ENCODE measurements at regions not wholly inside any gene's neighbourhood (a gene's known extent, or its start where the extent isn't known, plus 50 kb on each side); places are given as distances from the start of the nearest gene placed in this dataset.

DNA sequence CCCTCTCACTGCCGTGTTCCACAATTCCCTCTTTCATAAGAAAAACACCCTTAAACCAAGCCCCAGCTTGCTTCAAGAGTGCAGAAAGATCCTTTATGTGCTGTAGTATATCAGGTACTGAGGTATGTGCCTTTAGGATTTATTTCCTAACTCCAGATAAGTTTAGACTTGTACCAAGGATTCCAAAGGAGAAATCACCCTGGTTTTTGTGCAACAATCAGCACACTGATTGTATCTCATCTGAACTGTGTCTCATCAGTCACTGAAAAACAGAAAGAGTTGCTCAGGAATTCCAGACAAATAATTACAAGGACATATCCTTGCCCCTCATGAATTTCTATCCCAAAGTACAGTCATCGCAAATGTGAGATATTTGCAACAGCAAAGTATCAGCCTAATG lies 77.2 kb upstream of the PTPRZ1 start:
- peak; percentile 79 for DNase-seq (ENCODE audit: unreplicated experiment)
- H3K4me3 Mint-ChIP-seq (ENCODE audit: unreplicated experiment): peak overlapping the region; percentile 41
- no peaks in the 10 kb centered on the region for H3K9me3 Mint-ChIP-seq (ENCODE audit: unreplicated experiment)
- H3K4me1 Mint-ChIP-seq (ENCODE audit: insufficient read depth, unreplicated experiment): peaks cover 47% of the 10 kb centered on the region
- POLR2A ChIA-PET: interaction anchor here (0.6 to 1.6 kb wide), 15 partner anchors 8 to 402 kb away, joined by 3 to 9 read pairs (median 3); no protein-coding TSS in a partner anchor
- CTCF ChIA-PET: interaction anchor here (0.7 to 2.5 kb wide), 14 partner anchors 12 to 272 kb away, joined by 3 to 17 read pairs (median 4); no protein-coding TSS in a partner anchor
- TF ChIP-seq, protein P1, sequence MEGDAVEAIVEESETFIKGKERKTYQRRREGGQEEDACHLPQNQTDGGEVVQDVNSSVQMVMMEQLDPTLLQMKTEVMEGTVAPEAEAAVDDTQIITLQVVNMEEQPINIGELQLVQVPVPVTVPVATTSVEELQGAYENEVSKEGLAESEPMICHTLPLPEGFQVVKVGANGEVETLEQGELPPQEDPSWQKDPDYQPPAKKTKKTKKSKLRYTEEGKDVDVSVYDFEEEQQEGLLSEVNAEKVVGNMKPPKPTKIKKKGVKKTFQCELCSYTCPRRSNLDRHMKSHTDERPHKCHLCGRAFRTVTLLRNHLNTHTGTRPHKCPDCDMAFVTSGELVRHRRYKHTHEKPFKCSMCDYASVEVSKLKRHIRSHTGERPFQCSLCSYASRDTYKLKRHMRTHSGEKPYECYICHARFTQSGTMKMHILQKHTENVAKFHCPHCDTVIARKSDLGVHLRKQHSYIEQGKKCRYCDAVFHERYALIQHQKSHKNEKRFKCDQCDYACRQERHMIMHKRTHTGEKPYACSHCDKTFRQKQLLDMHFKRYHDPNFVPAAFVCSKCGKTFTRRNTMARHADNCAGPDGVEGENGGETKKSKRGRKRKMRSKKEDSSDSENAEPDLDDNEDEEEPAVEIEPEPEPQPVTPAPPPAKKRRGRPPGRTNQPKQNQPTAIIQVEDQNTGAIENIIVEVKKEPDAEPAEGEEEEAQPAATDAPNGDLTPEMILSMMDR (IDR thresholded peaks at IDR 0.05; ENCODE audit: unreplicated experiment): no peak
- BruUV-seq (replicated peaks): no TSS peak
- H3K27ac Mint-ChIP-seq (ENCODE audit: low read depth, unreplicated experiment): peak overlapping the region; percentile 87
- intact Hi-C loops (cut with micrococcal nuclease): loop anchor here (5.0 kb wide), 1 partner anchor 167 kb away; no protein-coding TSS in a partner anchor
- H3K27me3 Mint-ChIP-seq (ENCODE audit: insufficient read depth, unreplicated experiment): no peaks in the 10 kb centered on the region
- no peaks in the 10 kb centered on the region for H3K36me3 Mint-ChIP-seq (ENCODE audit: insufficient read depth, unreplicated experiment)

DNA sequence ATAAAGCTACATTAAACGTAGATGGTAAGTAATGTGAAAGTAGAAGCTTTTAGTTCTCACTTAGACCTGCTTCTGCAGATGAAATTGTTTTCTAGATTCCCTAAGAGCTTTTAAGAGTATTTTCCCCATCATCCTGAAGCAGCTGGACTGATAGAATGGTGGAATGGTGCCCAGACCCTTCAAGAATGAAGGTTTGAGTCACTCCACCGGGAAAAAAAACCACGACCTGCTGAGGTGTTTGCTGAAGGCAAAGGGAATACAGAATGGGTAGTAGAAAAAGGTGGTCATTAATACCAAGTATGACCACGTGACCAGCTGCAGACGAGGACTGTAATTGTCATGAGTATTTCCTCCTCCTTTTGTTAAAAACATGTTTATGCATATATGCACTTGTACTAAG lies 79.2 kb upstream of the PTPRZ1 start:
- DNase-seq (ENCODE audit: unreplicated experiment): peak; percentile 29
- no peaks in the 10 kb centered on the region for H3K9me3 Mint-ChIP-seq (ENCODE audit: unreplicated experiment)
- CTCF ChIA-PET: no interaction called here

DNA sequence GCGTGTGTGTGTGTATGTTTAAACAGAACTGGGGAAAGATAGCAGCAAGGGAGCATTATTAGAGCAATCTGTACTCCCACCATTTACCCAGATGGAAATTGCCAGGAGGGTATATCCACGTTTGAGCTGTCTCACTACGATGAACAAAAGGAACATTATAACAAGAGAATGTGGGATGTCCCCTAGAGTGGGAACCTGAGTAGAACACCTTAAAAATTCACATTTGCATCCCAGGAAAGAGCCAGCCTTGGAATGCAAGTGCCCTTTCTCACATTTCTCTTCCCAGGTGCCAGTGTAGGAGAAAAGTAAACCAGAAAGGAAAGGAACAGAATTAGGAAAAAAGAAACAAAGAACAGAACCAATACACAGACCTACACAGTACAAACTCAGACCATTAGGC lies 95.3 kb upstream of the PTPRZ1 start:
- no peak overlapping the region for H3K4me3 Mint-ChIP-seq (ENCODE audit: unreplicated experiment)
- H3K36me3 Mint-ChIP-seq (ENCODE audit: insufficient read depth, unreplicated experiment): no peaks in the 10 kb centered on the region
- H3K4me1 Mint-ChIP-seq (ENCODE audit: insufficient read depth, unreplicated experiment): no peaks in the 10 kb centered on the region
- CTCF ChIA-PET: no interaction called here
- POLR2A ChIA-PET: no interaction called here
- H3K27ac Mint-ChIP-seq (ENCODE audit: low read depth, unreplicated experiment): no peak overlapping the region
- BruUV-seq (replicated peaks): no TSS peak
- no peaks in the 10 kb centered on the region for H3K9me3 Mint-ChIP-seq (ENCODE audit: unreplicated experiment)
- TF ChIP-seq, protein P1 (IDR thresholded peaks at IDR 0.05; ENCODE audit: unreplicated experiment): no peak
- intact Hi-C loops (cut with micrococcal nuclease): no loop called here
- no peaks in the 10 kb centered on the region for H3K27me3 Mint-ChIP-seq (ENCODE audit: insufficient read depth, unreplicated experiment)
- no peak for DNase-seq (ENCODE audit: unreplicated experiment)

More for the DNA sequence above, 79.2 kb upstream of the PTPRZ1 start:
- intact Hi-C loops (cut with micrococcal nuclease): no loop called here
- TF ChIP-seq, protein P1 (IDR thresholded peaks at IDR 0.05; ENCODE audit: unreplicated experiment): no peak
- POLR2A ChIA-PET: interaction anchor here (0.5 to 1.0 kb wide), 5 partner anchors 9 to 331 kb away, joined by 3 to 5 read pairs (median 3); no protein-coding TSS in a partner anchor
- H3K4me3 Mint-ChIP-seq (ENCODE audit: unreplicated experiment): no peak overlapping the region
- no TSS peak for BruUV-seq (replicated peaks)
- H3K27ac Mint-ChIP-seq (ENCODE audit: low read depth, unreplicated experiment): no peak overlapping the region
- H3K4me1 Mint-ChIP-seq (ENCODE audit: insufficient read depth, unreplicated experiment): peaks cover 32% of the 10 kb centered on the region
- no peaks in the 10 kb centered on the region for H3K27me3 Mint-ChIP-seq (ENCODE audit: insufficient read depth, unreplicated experiment)
- H3K36me3 Mint-ChIP-seq (ENCODE audit: insufficient read depth, unreplicated experiment): no peaks in the 10 kb centered on the region

DNA sequence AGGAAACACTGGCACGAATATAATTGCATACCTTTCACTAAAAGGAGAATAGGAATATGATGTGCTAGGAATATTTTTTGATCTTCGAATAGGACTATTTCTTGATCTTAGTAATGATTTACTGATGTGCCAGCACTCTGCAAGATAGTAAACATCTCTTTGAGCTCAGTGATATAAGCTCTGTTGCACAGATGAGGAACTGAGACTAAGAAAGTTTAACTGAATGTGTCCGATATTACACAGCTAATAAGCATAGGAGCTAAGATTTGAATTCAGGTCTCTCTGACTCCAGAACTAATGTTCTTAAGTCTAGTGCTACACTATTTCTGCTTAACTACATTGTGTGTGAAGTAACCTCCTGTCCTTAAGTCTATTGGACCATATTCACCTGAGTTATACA lies 98.4 kb upstream of the PTPRZ1 start:
- no peaks in the 10 kb centered on the region for H3K36me3 Mint-ChIP-seq (ENCODE audit: insufficient read depth, unreplicated experiment)
- H3K27me3 Mint-ChIP-seq (ENCODE audit: insufficient read depth, unreplicated experiment): no peaks in the 10 kb centered on the region
- H3K4me1 Mint-ChIP-seq (ENCODE audit: insufficient read depth, unreplicated experiment): no peaks in the 10 kb centered on the region
- no peaks in the 10 kb centered on the region for H3K9me3 Mint-ChIP-seq (ENCODE audit: unreplicated experiment)
- DNase-seq (ENCODE audit: unreplicated experiment): no peak
- TF ChIP-seq, protein P1 (IDR thresholded peaks at IDR 0.05; ENCODE audit: unreplicated experiment): no peak
- BruUV-seq (replicated peaks): no TSS peak
- no peak overlapping the region for H3K4me3 Mint-ChIP-seq (ENCODE audit: unreplicated experiment)
- CTCF ChIA-PET: interaction anchor here (0.7 to 1.4 kb wide), 7 partner anchors 20 to 379 kb away, joined by 3 to 6 read pairs (median 3); partner anchors contain the start of gene FAM3C
- POLR2A ChIA-PET: interaction anchor here (0.6 to 2.2 kb wide), 2 partner anchors 21 to 170 kb away, joined by 3 to 9 read pairs; no protein-coding TSS in a partner anchor
- intact Hi-C loops (cut with micrococcal nuclease): no loop called here
- no peak overlapping the region for H3K27ac Mint-ChIP-seq (ENCODE audit: low read depth, unreplicated experiment)
